HUES64 (cell line): ENCODE measurements at regions not wholly inside any gene's neighbourhood (a gene's known extent, or its start where the extent isn't known, plus 50 kb on each side); places are given as distances from the start of the nearest gene placed in this dataset.

Experiments
- H3K27ac ChIP-seq: 2 replicates; pipeline ENCODE4 v1.7.0; 2013; ENCODE audit warnings: low read depth, low read length, inconsistent platforms
- H3K27me3 ChIP-seq: 2 replicates; pipeline ENCODE4 v1.6.1; 2013; ENCODE audit warnings: mild to moderate bottlenecking, low read length; ENCODE audit not compliant: insufficient read depth
- H3K36me3 ChIP-seq: 2 replicates; pipeline ENCODE4 v1.6.1; 2013; ENCODE audit warnings: mild to moderate bottlenecking, low read length; ENCODE audit not compliant: insufficient read depth
- H3K4me1 ChIP-seq: 2 replicates; pipeline ENCODE4 v1.6.1; 2013; ENCODE audit warnings: mild to moderate bottlenecking, low read length, moderate library complexity; ENCODE audit not compliant: insufficient read depth
- H3K4me3 ChIP-seq: 2 replicates; pipeline ENCODE4 v1.5.1; 2013; ENCODE audit warnings: mild to moderate bottlenecking, low read length, moderate library complexity
- H3K9ac ChIP-seq: 2 replicates; pipeline ENCODE4 v1.6.1; 2013; ENCODE audit warnings: mild to moderate bottlenecking, low read depth, low read length
- H3K9me3 ChIP-seq: 2 replicates; pipeline ENCODE4 v1.6.1; 2013; ENCODE audit warnings: low read depth, low read length; ENCODE audit not compliant: insufficient read depth
- WGBS: fragments of 150-250, 120-280 bp; methylation state at CpG from one replicate; pipeline ENCODE4 v1.1.7; 2013; ENCODE audit warnings: missing lambda C conversion rate; 5-methylcytosine and 5-hydroxymethylcytosine counted together

- H3K27me3 ChIP-seq = no peaks in the 10 kb centered on the region
- H3K4me1 ChIP-seq = no peaks in the 10 kb centered on the region
- H3K4me3 ChIP-seq = no peak overlapping the region
- no peak overlapping the region for H3K9ac ChIP-seq
- no peaks in the 10 kb centered on the region for H3K36me3 ChIP-seq
- WGBS = 94% methylated on average over 5 of the region's 5 CpGs
- H3K9me3 ChIP-seq = no peaks in the 10 kb centered on the region
- H3K27ac ChIP-seq = no peak overlapping the region
Measured at GRCh38 chr1:193868425-193868824, 682.0 kb upstream of the B3GALT2 start.

GRCh38 chr1:193856261-193856660, 669.8 kb upstream of the B3GALT2 start:
- Histone ChIP-seq H3K4me3 (no peak overlapping the region), H3K27me3 (no peaks in the 10 kb centered on the region), H3K9ac (no peak overlapping the region), H3K9me3 (no peaks in the 10 kb centered on the region), H3K36me3 (no peaks in the 10 kb centered on the region), H3K27ac (no peak overlapping the region), H3K4me1 (no peaks in the 10 kb centered on the region)
- 83% methylated on average over 6 of the region's 6 CpGs for WGBS

- 63% methylated on average over 2 of the region's 2 CpGs for WGBS
- Histone ChIP-seq H3K4me3 (no peak overlapping the region), H3K27ac (no peak overlapping the region), H3K27me3 (no peaks in the 10 kb centered on the region), H3K4me1 (peaks cover 4% of the 10 kb centered on the region; the same call in 1 of the 2 replicates), H3K36me3 (no peaks in the 10 kb centered on the region), H3K9ac (no peak overlapping the region), H3K9me3 (no peaks in the 10 kb centered on the region)
Measured at GRCh38 chr1:193850745-193851144, 664.3 kb upstream of the B3GALT2 start.

DNA sequence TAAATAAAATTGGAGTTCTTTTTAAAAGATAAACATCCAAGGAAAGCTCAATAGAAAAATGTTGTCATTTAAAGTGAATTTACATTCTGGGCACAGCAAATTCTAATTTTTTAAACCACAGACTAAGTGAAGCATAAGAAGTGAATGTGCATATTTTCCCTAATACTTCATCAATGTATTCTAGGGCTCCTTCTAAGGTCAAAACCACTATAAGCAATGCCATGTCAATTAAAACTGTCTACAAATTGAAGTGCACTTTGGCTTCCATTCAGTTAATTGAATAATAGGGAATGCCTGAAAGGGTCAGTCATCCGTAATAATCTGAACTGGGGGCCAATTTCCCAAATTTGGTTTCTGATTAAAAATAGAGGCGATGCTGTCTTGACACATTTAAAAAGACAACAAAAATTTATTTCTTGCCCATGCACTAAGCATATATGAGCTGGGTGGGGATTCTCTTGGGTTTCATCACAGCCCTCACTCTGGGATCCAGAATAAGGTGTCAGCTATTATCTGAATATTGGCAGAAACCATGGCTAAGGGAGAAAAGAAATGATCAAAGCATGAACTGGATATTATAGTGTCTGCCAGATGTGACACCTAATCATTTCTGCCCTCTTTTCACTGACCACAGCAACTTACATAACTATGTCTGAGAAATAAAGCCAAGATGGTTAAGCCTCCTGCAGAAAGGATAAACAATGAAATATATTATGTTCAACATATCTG, 660.6 kb upstream of the B3GALT2 start:
- peaks cover 4% of the 10 kb centered on the region; the same call in 1 of the 2 replicates for H3K4me1 ChIP-seq
- 88% methylated on average over 2 of the region's 2 CpGs for WGBS
- H3K36me3 ChIP-seq = no peaks in the 10 kb centered on the region
- H3K4me3 ChIP-seq = no peak overlapping the region
- no peaks in the 10 kb centered on the region for H3K9me3 ChIP-seq
- no peak overlapping the region for H3K27ac ChIP-seq
- H3K9ac ChIP-seq = no peak overlapping the region
- H3K27me3 ChIP-seq = no peaks in the 10 kb centered on the region

DNA sequence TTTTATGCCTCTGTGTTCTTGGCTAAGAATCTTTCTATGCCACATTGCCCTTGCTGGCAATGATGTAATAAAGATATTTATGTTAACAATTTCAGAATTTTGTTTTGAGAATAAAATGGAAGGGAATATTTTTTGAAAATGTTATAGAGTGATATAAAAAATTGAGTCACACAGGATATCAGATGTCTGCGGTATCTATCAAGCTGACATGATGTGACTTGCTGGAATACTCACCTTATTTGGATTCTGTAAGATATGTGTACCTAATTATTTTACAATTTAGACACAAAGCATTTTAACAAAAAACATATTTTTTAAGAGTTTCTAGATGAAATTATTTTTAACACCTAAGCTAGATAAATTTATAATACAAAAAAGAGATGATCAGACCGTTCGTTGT, 660.0 kb upstream of the B3GALT2 start:
- no peaks in the 10 kb centered on the region for H3K9me3 ChIP-seq
- peaks cover 4% of the 10 kb centered on the region; the same call in 1 of the 2 replicates for H3K4me1 ChIP-seq
- no peak overlapping the region for H3K4me3 ChIP-seq
- 100% methylated on average over 1 of the region's 3 CpGs for WGBS
- H3K27me3 ChIP-seq = no peaks in the 10 kb centered on the region
- H3K36me3 ChIP-seq = no peaks in the 10 kb centered on the region
- H3K27ac ChIP-seq = no peak overlapping the region
- no peak overlapping the region for H3K9ac ChIP-seq

DNA sequence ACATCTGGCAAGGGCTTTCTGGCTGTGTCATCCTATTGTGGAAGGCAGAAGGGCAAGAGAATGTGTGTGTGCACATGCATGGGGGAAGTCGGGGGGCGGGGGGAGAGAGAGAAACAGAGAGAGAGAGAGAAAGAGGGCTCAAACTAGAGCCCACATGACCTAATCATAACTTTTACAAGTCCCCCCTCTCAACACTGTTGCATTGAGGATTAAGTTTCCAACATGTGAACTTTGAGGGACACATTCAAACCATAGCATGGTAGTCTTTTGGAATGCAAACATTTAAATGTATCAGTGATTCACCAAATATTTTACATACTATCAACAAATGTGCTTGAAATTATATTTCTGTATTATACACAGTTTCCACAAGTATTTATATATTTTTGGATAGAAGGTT, 655.4 kb upstream of the B3GALT2 start:
- H3K9me3 ChIP-seq = no peaks in the 10 kb centered on the region
- no peak overlapping the region for H3K27ac ChIP-seq
- no peak overlapping the region for H3K9ac ChIP-seq
- no peak overlapping the region for H3K4me3 ChIP-seq
- H3K27me3 ChIP-seq = no peaks in the 10 kb centered on the region
- no peaks in the 10 kb centered on the region for H3K4me1 ChIP-seq
- H3K36me3 ChIP-seq = no peaks in the 10 kb centered on the region
- WGBS = 83% methylated on average over 1 of the region's 2 CpGs

DNA sequence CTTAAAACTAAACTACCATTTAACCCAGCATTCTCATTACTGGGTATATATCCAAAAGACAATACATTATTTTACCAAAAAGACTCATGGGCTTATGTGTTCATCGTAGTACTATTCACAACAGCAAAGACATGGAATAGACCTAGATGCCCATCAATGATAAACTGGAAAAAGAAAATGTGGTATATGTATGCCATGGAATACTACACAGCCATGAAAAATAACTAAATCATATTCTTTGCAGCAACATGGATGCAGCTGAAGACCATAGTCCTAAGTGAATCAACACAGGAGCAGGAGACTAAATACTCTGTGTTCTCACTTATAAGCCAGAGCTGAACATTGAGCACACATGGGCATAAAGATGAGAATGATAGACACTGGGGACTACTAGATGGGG, 645.1 kb upstream of the B3GALT2 start:
- WGBS = 100% methylated on average over 1 of the region's 1 CpG
- Histone ChIP-seq H3K36me3 (no peaks in the 10 kb centered on the region), H3K27ac (no peak overlapping the region), H3K4me3 (no peak overlapping the region), H3K9me3 (peaks cover 15% of the 10 kb centered on the region), H3K9ac (no peak overlapping the region), H3K4me1 (no peaks in the 10 kb centered on the region), H3K27me3 (no peaks in the 10 kb centered on the region)

GRCh38 chr1:193827516-193827915, 641.1 kb upstream of the B3GALT2 start:
- Histone ChIP-seq H3K4me1 (no peaks in the 10 kb centered on the region), H3K27ac (no peak overlapping the region), H3K4me3 (no peak overlapping the region), H3K9ac (no peak overlapping the region), H3K27me3 (no peaks in the 10 kb centered on the region), H3K36me3 (no peaks in the 10 kb centered on the region), H3K9me3 (peaks cover 15% of the 10 kb centered on the region)
- WGBS = no CpG with 5 or more reads among the region's 1 CpG

GRCh38 chr1:193819376-193819775, 633.0 kb upstream of the B3GALT2 start:
- no peak overlapping the region for H3K4me3 ChIP-seq

GRCh38 chr1:193807208-193807607, 620.8 kb upstream of the B3GALT2 start:
- H3K27me3 ChIP-seq = no peaks in the 10 kb centered on the region
- H3K36me3 ChIP-seq = no peaks in the 10 kb centered on the region
- H3K9ac ChIP-seq = no peak overlapping the region
- 88% methylated on average over 2 of the region's 2 CpGs for WGBS
- no peaks in the 10 kb centered on the region for H3K4me1 ChIP-seq
- H3K9me3 ChIP-seq = no peaks in the 10 kb centered on the region
- no peak overlapping the region for H3K27ac ChIP-seq
- no peak overlapping the region for H3K4me3 ChIP-seq

More at GRCh38 chr1:193819376-193819775, 633.0 kb upstream of the B3GALT2 start:
- Histone ChIP-seq H3K4me1 (no peaks in the 10 kb centered on the region), H3K36me3 (no peaks in the 10 kb centered on the region), H3K9ac (no peak overlapping the region), H3K27me3 (no peaks in the 10 kb centered on the region), H3K27ac (no peak overlapping the region), H3K9me3 (no peaks in the 10 kb centered on the region)

- Histone ChIP-seq H3K27me3 (no peaks in the 10 kb centered on the region), H3K36me3 (no peaks in the 10 kb centered on the region), H3K9me3 (no peaks in the 10 kb centered on the region), H3K27ac (no peak overlapping the region), H3K9ac (no peak overlapping the region), H3K4me3 (no peak overlapping the region), H3K4me1 (no peaks in the 10 kb centered on the region)
- WGBS = 90% methylated on average over 3 of the region's 3 CpGs
Measured at GRCh38 chr1:193806079-193807048, 620.0 kb upstream of the B3GALT2 start.
